Renal pelvis (tissue), 1 donor: ENCODE measurements at regions not wholly inside any gene's neighbourhood (a gene's known extent, or its start where the extent isn't known, plus 50 kb on each side); places are given as distances from the start of the nearest gene placed in this dataset.
"Not testable (repeated sequence)": the region's sequence is repeated elsewhere in the genome, so short reads cannot be mapped to it uniquely, and the experiment has no call there.

ENCODE experiments used
- DNase-seq: peaks from one replicate; pipeline ENCODE4 v3.0.0-alpha.2; 2013

GRCh38 chr15:24509714-24510113 lies 165.9 kb upstream of the NPAP1 start:
- DNase-seq, result not testable (repeated sequence)

DNA sequence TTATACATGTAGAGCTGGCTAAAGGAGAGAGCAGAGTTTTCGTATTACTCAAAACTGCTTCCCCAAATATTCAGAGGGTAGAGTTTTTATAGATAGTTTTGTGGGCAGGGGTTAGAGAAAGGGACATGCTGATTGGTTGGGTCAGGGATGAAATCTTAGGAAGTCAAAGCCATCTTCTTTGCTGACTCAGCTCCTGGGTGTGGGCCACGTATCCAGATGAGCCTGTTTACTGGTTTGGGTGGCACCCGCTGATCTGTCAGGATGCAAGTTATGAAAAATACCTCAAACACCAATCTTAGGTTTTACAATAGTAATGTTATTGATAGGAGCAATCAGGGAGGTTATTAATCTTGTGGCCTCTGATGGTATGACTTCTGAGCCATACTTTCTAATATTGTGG lies 164.0 kb upstream of the NPAP1 start:
- DNase-seq, result not testable (repeated sequence)

GRCh38 chr15:24518772-24519171 lies 156.8 kb upstream of the NPAP1 start:
- DNase-seq, result not testable (repeated sequence)

DNA sequence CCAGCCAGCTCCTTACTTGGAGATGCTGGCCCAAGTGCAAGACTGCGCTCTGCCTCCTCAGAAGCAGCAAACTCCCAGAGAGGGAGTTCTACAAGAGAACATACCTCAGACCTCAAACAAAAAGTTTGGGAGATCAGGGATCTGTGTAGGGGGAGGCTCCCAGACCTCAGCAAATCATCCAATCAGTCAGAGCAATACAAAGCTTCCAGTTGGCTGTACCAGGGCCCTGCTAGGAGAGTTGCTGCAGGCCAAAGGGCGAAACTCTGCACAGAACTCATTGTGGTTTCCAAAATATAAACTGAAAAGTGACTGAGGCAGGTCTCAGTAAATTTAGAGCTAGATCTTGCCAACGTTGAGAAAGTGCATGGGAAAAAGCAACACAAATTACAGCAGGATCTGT lies 144.3 kb upstream of the NPAP1 start:
- not testable (repeated sequence) for DNase-seq

DNA sequence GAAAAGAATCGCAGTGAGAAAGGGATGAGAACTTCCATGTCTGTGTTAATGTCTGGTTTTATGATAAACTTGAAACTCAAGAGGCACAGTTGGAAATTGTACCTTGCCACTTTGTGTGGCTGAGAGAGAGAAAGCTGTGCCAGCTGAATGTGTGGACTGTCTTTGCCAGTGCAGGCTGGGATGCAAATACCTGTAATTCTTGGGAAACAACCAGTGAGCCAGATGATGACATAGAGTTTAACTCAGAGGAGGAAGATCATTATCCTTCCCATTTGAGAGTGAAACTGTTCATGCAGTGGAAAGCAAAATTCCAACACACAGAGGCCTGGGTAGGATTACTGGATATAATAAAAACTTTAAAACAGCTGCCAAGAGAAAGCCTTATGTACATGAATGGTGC lies 141.5 kb upstream of the NPAP1 start:
- DNase-seq, result not testable (repeated sequence)

- DNase-seq, result not testable (repeated sequence)
These were observed 118.3 kb upstream of the NPAP1 start for GRCh38 chr15:24557281-24557680.

- DNase-seq, result no peak
These were observed 67.9 kb upstream of the NPAP1 start for GRCh38 chr15:24607636-24608035.

GRCh38 chr15:24617646-24618045 lies 57.9 kb upstream of the NPAP1 start:
- no peak for DNase-seq

DNA sequence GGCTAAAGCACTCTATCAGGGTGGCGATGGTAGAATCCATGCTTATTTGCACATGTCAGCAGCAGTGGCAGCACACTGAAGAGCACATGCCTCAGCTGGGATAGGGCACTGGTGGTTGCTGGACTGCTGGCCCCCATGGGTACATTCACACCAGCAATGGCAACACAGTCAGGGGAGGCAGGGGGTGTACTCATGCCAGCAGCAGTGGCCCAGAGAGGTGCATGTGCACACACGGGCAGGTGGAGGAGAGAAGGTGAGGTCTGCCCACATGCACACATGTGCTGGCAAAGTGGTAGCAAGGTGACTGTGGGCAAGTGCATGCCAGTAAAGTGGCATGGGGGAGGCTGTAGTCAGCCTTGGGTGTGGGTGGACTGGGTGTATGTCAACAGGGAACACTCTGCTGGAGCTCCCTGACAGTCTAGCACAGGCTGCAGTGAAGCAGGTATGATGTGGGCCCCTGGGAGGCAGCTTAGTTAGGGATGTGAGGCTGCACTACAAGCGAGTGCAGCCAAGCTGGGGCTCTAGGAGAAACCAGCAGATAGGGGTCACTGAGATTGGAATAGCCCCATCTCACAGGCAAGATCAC lies 53.9 kb upstream of the NPAP1 start:
- DNase-seq, result no peak
